ENCODE measurements at regions not wholly inside any gene's neighbourhood (a gene's known extent, or its start where the extent isn't known, plus 50 kb on each side); places are given as distances from the start of the nearest gene placed in this dataset.
"Not testable (repeated sequence)": the region's sequence is repeated elsewhere in the genome, so short reads cannot be mapped to it uniquely, and the experiment has no call there.

DNA sequence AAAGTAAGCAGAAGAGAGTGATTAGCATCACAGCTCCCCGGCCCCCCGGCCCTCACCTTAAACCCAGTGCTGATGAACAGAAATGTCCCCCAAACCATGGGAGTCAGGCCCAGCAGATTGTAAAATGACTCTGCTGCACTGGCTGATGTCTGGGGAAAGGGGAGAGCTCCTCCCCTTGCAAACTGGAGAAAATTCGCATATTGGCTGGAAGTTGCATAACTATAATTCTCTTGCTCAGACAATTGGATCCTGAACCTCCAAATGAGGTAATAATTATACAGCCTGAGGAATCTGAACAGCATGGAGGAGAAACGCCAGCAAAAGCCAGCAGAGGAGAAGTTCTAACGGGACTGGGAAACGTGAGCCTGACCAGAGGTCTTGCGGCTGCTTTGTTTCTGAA lies 109.7 kb downstream of the C16orf95 start:
- Histone ChIP-seq H3K27ac (no peak overlapping the region), H3K4me1 (peaks cover 37% of the 10 kb centered on the region), H3K9ac (no peak overlapping the region), H3K4me2 (peak overlapping the region; percentile 35; the same call in 1 of the 2 replicates), H4K20me1 (no peaks in the 10 kb centered on the region), H3K36me3 (no peaks in the 10 kb centered on the region), H3K27me3 (no peaks in the 10 kb centered on the region), H3K4me3 (no peak overlapping the region), H3K9me3 (no peaks in the 10 kb centered on the region)
- TF ChIP-seq Cebpa-rat (IDR thresholded peaks at IDR 0.05) = no peak

GRCh38 chr16:87207965-87208364 lies 109.2 kb downstream of the C16orf95 start:
- peaks cover 35% of the 10 kb centered on the region for H3K4me1 ChIP-seq
- H3K27me3 ChIP-seq = no peaks in the 10 kb centered on the region
- no peaks in the 10 kb centered on the region for H4K20me1 ChIP-seq
- H3K9me3 ChIP-seq = no peaks in the 10 kb centered on the region
- H3K27ac ChIP-seq = no peak overlapping the region
- H3K9ac ChIP-seq = no peak overlapping the region
- peak overlapping the region; percentile 35 for H3K4me2 ChIP-seq
- TF ChIP-seq Cebpa-rat (IDR thresholded peaks at IDR 0.05) = no peak
- no peaks in the 10 kb centered on the region for H3K36me3 ChIP-seq
- no peak overlapping the region for H3K4me3 ChIP-seq

- not testable (repeated sequence) for H3K27ac ChIP-seq, H3K9ac ChIP-seq, H3K36me3 ChIP-seq, H3K4me3 ChIP-seq, H3K9me3 ChIP-seq, H3K4me2 ChIP-seq, H3K27me3 ChIP-seq, H4K20me1 ChIP-seq
- H3K4me1 ChIP-seq = peaks cover 29% of the 10 kb centered on the region
Observed at GRCh38 chr16:87208968-87209367, 108.2 kb downstream of the C16orf95 start.

DNA sequence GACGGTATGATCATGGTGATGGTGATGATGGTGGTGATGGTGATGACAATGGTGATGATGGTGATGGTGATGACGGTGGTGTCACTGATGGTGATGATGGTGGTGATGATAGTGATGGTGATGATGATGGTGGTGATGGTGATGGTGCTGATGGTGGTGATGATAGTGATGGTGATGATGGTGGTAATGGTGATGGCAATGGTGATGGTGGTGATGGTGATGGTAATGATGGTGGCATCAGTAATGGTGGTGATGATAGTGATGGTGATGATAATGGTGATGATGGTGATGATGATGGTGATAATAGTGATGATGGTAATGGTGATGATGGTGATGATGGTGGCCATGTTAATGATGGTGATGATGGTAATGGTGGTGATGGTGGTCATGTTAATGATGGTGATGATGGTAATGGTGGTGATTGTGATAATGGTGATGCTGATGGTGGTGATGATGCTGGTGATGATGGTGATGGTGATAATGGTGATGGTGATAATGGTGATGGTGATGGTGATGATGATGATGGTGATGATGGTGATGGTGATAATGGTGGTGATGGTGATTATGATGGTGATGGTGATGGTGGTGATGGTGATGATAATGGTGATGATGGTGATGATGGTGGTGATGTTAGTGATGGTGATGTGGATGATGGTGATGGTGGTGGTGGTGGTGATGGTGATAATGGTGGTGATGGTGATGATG lies 107.2 kb downstream of the C16orf95 start:
- Histone ChIP-seq H3K4me2 (no peak overlapping the region), H3K9me3 (no peaks in the 10 kb centered on the region), H3K9ac (no peak overlapping the region), H3K36me3 (no peaks in the 10 kb centered on the region), H3K27me3 (no peaks in the 10 kb centered on the region), H3K4me3 (no peak overlapping the region), H3K27ac (no peak overlapping the region), H3K4me1 (peaks cover 25% of the 10 kb centered on the region), H4K20me1 (no peaks in the 10 kb centered on the region)
- no peak for TF ChIP-seq Cebpa-rat (IDR thresholded peaks at IDR 0.05)

DNA sequence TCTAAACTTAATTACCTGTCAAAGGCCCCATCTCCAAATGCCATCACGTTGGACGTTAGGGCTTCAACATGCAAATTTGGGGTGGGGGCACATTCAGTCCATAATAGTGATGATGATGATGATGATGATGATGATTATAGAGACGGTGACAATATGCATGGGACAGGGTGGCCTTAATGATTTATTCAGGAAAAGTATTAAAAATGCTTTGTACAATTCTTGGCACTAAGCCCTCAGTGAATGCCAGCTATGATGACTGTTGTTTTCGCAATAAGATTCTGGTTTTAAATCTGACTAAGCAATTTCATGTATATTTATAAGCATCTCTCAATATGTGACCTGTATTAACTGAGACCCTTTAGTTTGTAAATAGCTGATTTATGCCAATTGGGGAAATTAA lies 106.3 kb downstream of the C16orf95 start:
- no peak for TF ChIP-seq Cebpa-rat (IDR thresholded peaks at IDR 0.05)
- H3K4me3 ChIP-seq = no peak overlapping the region
- no peak overlapping the region for H3K4me2 ChIP-seq
- H3K27me3 ChIP-seq = no peaks in the 10 kb centered on the region
- no peaks in the 10 kb centered on the region for H4K20me1 ChIP-seq
- H3K27ac ChIP-seq = no peak overlapping the region
- H3K4me1 ChIP-seq = peaks cover 16% of the 10 kb centered on the region
- H3K9me3 ChIP-seq = no peaks in the 10 kb centered on the region
- no peaks in the 10 kb centered on the region for H3K36me3 ChIP-seq
- no peak overlapping the region for H3K9ac ChIP-seq

DNA sequence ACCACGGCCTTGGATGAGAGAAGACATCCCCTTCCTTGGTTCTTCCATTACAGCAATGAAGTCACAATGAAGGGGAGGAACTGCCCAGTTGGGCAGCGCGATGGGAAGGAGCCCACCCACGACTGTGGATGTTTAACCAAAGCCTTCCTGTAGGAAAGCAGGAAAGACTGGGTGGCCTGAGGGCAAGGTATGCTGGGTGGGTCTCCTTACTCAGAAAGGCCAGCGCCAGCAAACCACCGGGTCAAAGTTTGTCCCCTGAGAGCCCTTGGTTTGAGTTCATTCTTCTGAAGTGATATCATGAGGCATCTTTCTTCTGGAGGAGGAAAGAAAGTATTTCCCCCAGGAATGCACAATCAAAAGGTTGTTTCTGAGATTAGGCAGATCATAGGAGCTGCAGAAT lies 105.2 kb downstream of the C16orf95 start:
- H3K27ac ChIP-seq = no peak overlapping the region
- no peak for TF ChIP-seq Cebpa-rat (IDR thresholded peaks at IDR 0.05)
- H3K4me3 ChIP-seq = no peak overlapping the region
- H3K4me2 ChIP-seq = no peak overlapping the region
- peaks cover 14% of the 10 kb centered on the region for H3K4me1 ChIP-seq
- H3K9me3 ChIP-seq = no peaks in the 10 kb centered on the region
- no peaks in the 10 kb centered on the region for H3K27me3 ChIP-seq
- H3K9ac ChIP-seq = no peak overlapping the region
- H3K36me3 ChIP-seq = no peaks in the 10 kb centered on the region
- no peaks in the 10 kb centered on the region for H4K20me1 ChIP-seq

GRCh38 chr16:87213536-87213935 lies 103.7 kb downstream of the C16orf95 start:
- no peaks in the 10 kb centered on the region for H3K4me1 ChIP-seq

GRCh38 chr16:87216148-87216840 lies 100.9 kb downstream of the C16orf95 start:
- H3K9me3 ChIP-seq = no peaks in the 10 kb centered on the region
- no peak for TF ChIP-seq Cebpa-rat (IDR thresholded peaks at IDR 0.05)
- H3K4me3 ChIP-seq = no peak overlapping the region
- no peak overlapping the region for H3K9ac ChIP-seq
- no peaks in the 10 kb centered on the region for H3K27me3 ChIP-seq
- no peak overlapping the region for H3K4me2 ChIP-seq
- H3K27ac ChIP-seq = no peak overlapping the region
- H3K36me3 ChIP-seq = no peaks in the 10 kb centered on the region
- no peaks in the 10 kb centered on the region for H4K20me1 ChIP-seq
- H3K4me1 ChIP-seq = no peaks in the 10 kb centered on the region

More at GRCh38 chr16:87213536-87213935, 103.7 kb downstream of the C16orf95 start:
- Histone ChIP-seq H3K9me3 (no peaks in the 10 kb centered on the region), H3K36me3 (no peaks in the 10 kb centered on the region), H3K27ac (no peak overlapping the region), H3K9ac (no peak overlapping the region), H3K4me3 (no peak overlapping the region), H3K4me2 (no peak overlapping the region), H3K27me3 (no peaks in the 10 kb centered on the region), H4K20me1 (no peaks in the 10 kb centered on the region)
- no peak for TF ChIP-seq Cebpa-rat (IDR thresholded peaks at IDR 0.05)

DNA sequence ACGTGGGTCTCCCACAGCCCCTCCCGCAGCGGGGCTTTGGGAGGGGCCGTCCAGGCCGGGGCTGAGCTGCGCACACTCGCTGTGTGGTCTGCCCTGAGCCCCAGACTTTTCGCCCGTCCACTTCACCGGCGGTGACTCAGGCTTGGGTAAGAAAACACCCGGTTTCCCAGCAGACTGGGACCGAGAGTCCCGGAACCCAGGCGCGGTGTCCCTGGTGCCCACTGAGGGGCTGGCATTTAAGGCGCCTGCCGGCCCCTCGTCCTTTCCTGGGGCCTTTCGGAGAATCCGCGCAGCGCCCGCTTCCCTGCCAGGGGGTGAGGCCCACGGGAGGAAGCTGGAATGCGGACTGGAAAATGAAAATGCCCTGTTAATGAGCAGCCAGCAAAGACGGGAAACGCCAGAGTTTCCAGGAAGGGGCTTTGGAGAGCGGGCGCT lies 100.3 kb downstream of the C16orf95 start:
- H3K9ac ChIP-seq = no peak overlapping the region
- no peaks in the 10 kb centered on the region for H4K20me1 ChIP-seq
- H3K4me1 ChIP-seq = no peaks in the 10 kb centered on the region
- H3K4me3 ChIP-seq = no peak overlapping the region
- no peaks in the 10 kb centered on the region for H3K9me3 ChIP-seq
- no peak overlapping the region for H3K27ac ChIP-seq
- no peak for TF ChIP-seq Cebpa-rat (IDR thresholded peaks at IDR 0.05)
- no peaks in the 10 kb centered on the region for H3K27me3 ChIP-seq
- no peak overlapping the region for H3K4me2 ChIP-seq
- no peaks in the 10 kb centered on the region for H3K36me3 ChIP-seq

- not testable (repeated sequence) for H3K27ac ChIP-seq, H3K27me3 ChIP-seq, H3K4me3 ChIP-seq, H3K9me3 ChIP-seq, H3K9ac ChIP-seq, H4K20me1 ChIP-seq, H3K4me2 ChIP-seq, H3K36me3 ChIP-seq, H3K4me1 ChIP-seq
Observed at GRCh38 chr16:87217802-87218201, 99.4 kb downstream of the C16orf95 start.

Data from BLaER1 (cell line).